Heart right ventricle (tissue), 16 donors: ENCODE measurements at regions not wholly inside any gene's neighbourhood (a gene's known extent, or its start where the extent isn't known, plus 50 kb on each side); places are given as distances from the start of the nearest gene placed in this dataset.
"Not testable (repeated sequence)": the region's sequence is repeated elsewhere in the genome, so short reads cannot be mapped to it uniquely, and the experiment has no call there.

Experiments used
- ATAC-seq, 8 donors: fragments of 200-7000 bp; cut with Tn5 transposase; one replicate each; pipeline ENCODE4 v1.9.1; 2020; ENCODE audit warnings: mild to moderate bottlenecking in 8 of 8, moderate library complexity in 8 of 8, moderate number of reproducible peaks in 1 of 8
- DNase-seq, 2 donors: peaks; one replicate each; pipeline ENCODE4 v3.0.0-alpha.2; 2020
- H3K27ac ChIP-seq, 10 donors: fragments of 200-600 bp; sonication (generic) in 2 of 10; one replicate each; pipeline versions ENCODE4 v1.5.0 to v1.8.0; 2020 to 2022; ENCODE audit warnings: mild to moderate bottlenecking in 3 of 10
- H3K27me3 ChIP-seq, 7 donors: fragments of 200-600 bp; one replicate each; pipeline ENCODE4 v1.8.0; 2021 to 2022; ENCODE audit warnings: mild to moderate bottlenecking in 2 of 7
- H3K36me3 ChIP-seq, 9 donors: fragments of 200-600 bp; sonication (generic) in 1 of 9; one replicate each; pipeline versions ENCODE4 v1.5.0 to v1.8.0; 2020 to 2022; ENCODE audit warnings: mild to moderate bottlenecking in 2 of 9
- H3K4me1 ChIP-seq, 9 donors: fragments of 200-600 bp; sonication (generic) in 1 of 9; one replicate each; pipeline versions ENCODE4 v1.5.0 to v1.8.0; 2020 to 2022; ENCODE audit warnings: mild to moderate bottlenecking in 4 of 9
- H3K4me3 ChIP-seq, 10 donors: fragments of 200-600 bp; sonication (generic) in 2 of 10; one replicate each; pipeline versions ENCODE4 v1.5.0 to v1.8.0; 2020 to 2022; ENCODE audit warnings: mild to moderate bottlenecking in 7 of 10, moderate library complexity in 2 of 10
- H3K9me3 ChIP-seq, 11 donors: fragments of 200-600 bp in 10 of 11; sonication (generic) in 2 of 11; one replicate each; pipeline versions ENCODE4 v1.5.0 to v1.8.0; 2013 to 2022; ENCODE audit warnings: mild to moderate bottlenecking in 2 of 11, control low read depth in 1 of 11, moderate library complexity in 1 of 11
- CTCF ChIP-seq, 9 donors: fragments of 200-600 bp; sonication (generic) in 2 of 9; IDR thresholded peaks; one replicate each; pipeline versions ENCODE4 v1.5.0 to v1.8.0; 2021 to 2022; ENCODE audit warnings: antibody characterized with exemption in 9 of 9, mild to moderate bottlenecking in 5 of 9, moderate library complexity in 1 of 9
- WGBS, 2 donors: extraction: QIAGEN DNeasy Blood & Tissue Kit; methylation state at CpG; one replicate each; pipeline ENCODE4 v1.1.7; 2013; ENCODE audit warnings: inconsistent platforms in 1 of 2; 5-methylcytosine and 5-hydroxymethylcytosine counted together
- intact Hi-C, 10 donors: fragments of 100-400 bp; cut with DNase I; formaldehyde crosslinking; loops; one replicate each; pipeline versions ENCODE4 v1.11.1 to v1.14.2; 2022
- donor health status: Arrhythmogenic right ventricular cardiomyopathy.
- donor health status: ischemic (EF 13 %, LVEDD 7.1; RV severe dilation, severe dysfunction).
- donor health status: healthy with polysubstance abuse.
- donor health status: DM: no; HTN: yes; CAD: no.
- donor health status: DM: no; HTN: no; CAD: no.
- donor health status: ischemic (EF 25% LVEDD 6.9; RV normal size, moderate dysfunction).
- donor health status: ischemic (EF 25% LVEDD 5.7; RV mildly dilated, moderate dysfunction).
- donor health status: healthy.
- donor health status: DM: yes; HTN: yes; CAD: no.
- donor health status: Ischemic cardiomyopathy.
- donor health status: ischemic (EF 35%, LVEDD 5.7; RV mildly dilated, moderate dysfunction).
- donor health status: nonischemic (EF 11% LVEDD 7.7; RV severe dilation, severe dysfunction).
- donor health status: DM: yes; HTN: yes; CAD: no.
- donor health status: PGD.
- donor health status: ischemic (EF 29% LVEDD 5.4; RV normal size, mild dysfunction).
- donor health status: nonischemic (EF 23%, LVEDD 6.1; RV moderate dilation, normal function).

- intact Hi-C loops: no loop called here
- ATAC-seq (no peak), DNase-seq (no peak)
- TF ChIP-seq CTCF (IDR thresholded peaks at IDR 0.05): no peak
- H3K27me3 ChIP-seq: peaks cover 0 to 24% (median 7%) of the 10 kb centered on the region in 7 donors
- H3K4me3 ChIP-seq: no peak overlapping the region
- no peaks in the 10 kb centered on the region for H3K9me3 ChIP-seq
- no peaks in the 10 kb centered on the region for H3K36me3 ChIP-seq
- H3K27ac ChIP-seq: no peak overlapping the region
- 85% methylated on average over 10 of the region's 10 CpGs for WGBS, 2 donors
- peaks cover 0 to 5% (median 0%) of the 10 kb centered on the region in 9 donors for H3K4me1 ChIP-seq
Measured at GRCh38 chr17:72463287-72464102, 342.7 kb downstream of the SOX9 start.

- DNase-seq: not testable (repeated sequence)
- 97 to 98% methylated on average over 5 of the region's 5 CpGs for WGBS, 2 donors
Measured at GRCh38 chr17:72464221-72464620, 343.4 kb downstream of the SOX9 start.

GRCh38 chr17:72465191-72466024 is 344.6 kb downstream of the SOX9 start:
- TF ChIP-seq CTCF (IDR thresholded peaks at IDR 0.05): no peak
- DNase-seq (no peak), ATAC-seq (peak in 1 of 8 donors; percentile 29)
- no peaks in the 10 kb centered on the region for H3K36me3 ChIP-seq
- 61 to 64% methylated on average over 18 of the region's 18 CpGs for WGBS, 2 donors
- H3K27ac ChIP-seq: no peak overlapping the region
- peaks cover 0 to 24% (median 7%) of the 10 kb centered on the region in 7 donors for H3K27me3 ChIP-seq
- H3K9me3 ChIP-seq: no peaks in the 10 kb centered on the region
- peaks cover 0 to 5% (median 0%) of the 10 kb centered on the region in 9 donors for H3K4me1 ChIP-seq
- H3K4me3 ChIP-seq: no peak overlapping the region
- intact Hi-C loops: no loop called here

More at GRCh38 chr17:72464221-72464620, 343.4 kb downstream of the SOX9 start:
- H3K4me3 ChIP-seq, ATAC-seq, H3K9me3 ChIP-seq, H3K27ac ChIP-seq, H3K36me3 ChIP-seq, intact Hi-C loops, H3K4me1 ChIP-seq: not testable (repeated sequence)
- H3K27me3 ChIP-seq: peaks cover 0 to 24% (median 7%) of the 10 kb centered on the region in 7 donors

- intact Hi-C loops: no loop called here
Measured at GRCh38 chr17:72466199-72466598, 345.4 kb downstream of the SOX9 start.

More at GRCh38 chr17:72466199-72466598, 345.4 kb downstream of the SOX9 start:
- H3K27ac ChIP-seq: no peak overlapping the region
- H3K9me3 ChIP-seq: no peaks in the 10 kb centered on the region
- no peak overlapping the region for H3K4me3 ChIP-seq
- no peaks in the 10 kb centered on the region for H3K36me3 ChIP-seq
- peaks cover 0 to 24% (median 7%) of the 10 kb centered on the region in 7 donors for H3K27me3 ChIP-seq
- H3K4me1 ChIP-seq: peaks cover 0 to 5% (median 0%) of the 10 kb centered on the region in 9 donors
- no peak for ATAC-seq
- TF ChIP-seq CTCF (IDR thresholded peaks at IDR 0.05): no peak
- DNase-seq: no peak
